ENCODE measurements at regions not wholly inside any gene's neighbourhood (a gene's known extent, or its start where the extent isn't known, plus 50 kb on each side); places are given as distances from the start of the nearest gene placed in this dataset.

GRCh38 chr11:120057028-120057330 is 80.9 kb downstream of the TRIM29 start:
- TF ChIP-seq CTCF (IDR thresholded peaks at IDR 0.05; ENCODE audit: low read length) (no peak), EZH2 (IDR thresholded peaks at IDR 0.05; ENCODE audit: borderline replicate concordance, low read length) (no peak)

All from OCI-LY1 (cell line).